ENCODE measurements at regions not wholly inside any gene's neighbourhood (a gene's known extent, or its start where the extent isn't known, plus 50 kb on each side); places are given as distances from the start of the nearest gene placed in this dataset.

- no peak for TF ChIP-seq HMBOX1 (IDR thresholded peaks at IDR 0.05)
Observed at GRCh38 chr16:61243954-61244353, 792.3 kb downstream of the CDH8 start (continued).

GRCh38 chr16:61237884-61238485 lies 798.3 kb downstream of the CDH8 start:
- no peaks in the 10 kb centered on the region for H3K9me3 ChIP-seq (replicated peaks; ENCODE audit: control insufficient read depth, insufficient read depth, low read depth, low read length)
- no peaks in the 10 kb centered on the region for H3K36me3 ChIP-seq (ENCODE audit: control insufficient read depth, insufficient read depth, low read length)
- no peaks in the 10 kb centered on the region for H4K20me1 ChIP-seq (replicated peaks; ENCODE audit: control insufficient read depth, insufficient read depth, low read length)
- H3K4me2 ChIP-seq (ENCODE audit: insufficient read depth, low read length): no peak overlapping the region
- in situ Hi-C loops (cut with MboI) (no loop called here), intact Hi-C loops (cut with micrococcal nuclease) (no loop called here)
- ChIA-PET CTCF (ENCODE audit: low intra/inter-chr PET ratio) (no interaction called here), POLR2A (no interaction called here)
- H3K9ac ChIP-seq (ENCODE audit: insufficient read depth in 1 of 2, low read depth in 2 of 2, low read length in 2 of 2): no peak overlapping the region
- H3K27me3 ChIP-seq (ENCODE audit: control insufficient read depth in 2 of 2, insufficient read depth in 2 of 2, low read length in 2 of 2): no peaks in the 10 kb centered on the region
- no peak overlapping the region for H2AFZ ChIP-seq (ENCODE audit: low read depth, low read length)
- no peak overlapping the region for H3K4me3 ChIP-seq
- no TSS peak for BruUV-seq (replicated peaks)
- no peak for ATAC-seq
- no peak overlapping the region for H3K27ac ChIP-seq (ENCODE audit: extremely low read depth, low read depth, low read length)
- FAIRE-seq: no peak
- no peak for DNase-seq (ENCODE audit: extremely low read depth in 1 of 4, low spot score in 3 of 4)
- no peak for TF ChIP-seq PTBP1 (IDR thresholded peaks at IDR 0.05; ENCODE audit: low read depth, low read length)
- TF ChIP-seq TGIF2 (CRISPR knock-in tag; IDR thresholded peaks at IDR 0.05): no peak
- no peak for TF ChIP-seq EGR1 (conservative IDR thresholded peaks at IDR 0.05)
- TF ChIP-seq MYNN (IDR thresholded peaks at IDR 0.05): no peak
- TF ChIP-seq MYNN (CRISPR knock-in tag; IDR thresholded peaks at IDR 0.05): no peak
- TF ChIP-seq RREB1 (CRISPR knock-in tag; IDR thresholded peaks at IDR 0.05): no peak
- TF ChIP-seq ETV6 (IDR thresholded peaks at IDR 0.05; ENCODE audit: borderline replicate concordance in 1 of 2, low read depth in 2 of 2, low read length in 1 of 2): no peak
- no peak for TF ChIP-seq ETV6 (CRISPR knock-in tag; IDR thresholded peaks at IDR 0.05; ENCODE audit: borderline replicate concordance)
- WGBS (ENCODE audit: insufficient coverage, low coverage, missing lambda C conversion rate): 3% methylated on average over 9 of the region's 9 CpGs
- H3K9me1 ChIP-seq (ENCODE audit: control insufficient read depth, insufficient read depth, low read length): no peaks in the 10 kb centered on the region
- H3K4me1 ChIP-seq (replicated peaks in 1 of 2; ENCODE audit: control insufficient read depth in 2 of 2, insufficient read depth in 2 of 2, low read length in 2 of 2): no peaks in the 10 kb centered on the region
- no peaks in the 10 kb centered on the region for H3K79me2 ChIP-seq (ENCODE audit: control insufficient read depth, insufficient read depth, low read length)
